GM13977 (cell line): ENCODE measurements at regions not wholly inside any gene's neighbourhood (a gene's known extent, or its start where the extent isn't known, plus 50 kb on each side); places are given as distances from the start of the nearest gene placed in this dataset.
"Not testable (repeated sequence)": the region's sequence is repeated elsewhere in the genome, so short reads cannot be mapped to it uniquely, and the experiment has no call there.

Experiments used
- DNase-seq: peaks from one replicate; pipeline ENCODE4 v3.0.0; 2012; ENCODE audit warnings: low spot score
- CTCF ChIP-seq: IDR thresholded peaks from 2 replicates; pipeline ENCODE4 v1.5.1; 2012; ENCODE audit warnings: mild to moderate bottlenecking, control low read depth; ENCODE audit not compliant: insufficient read depth; ENCODE audit errors: extremely low read depth, missing control alignments
- in situ Hi-C: fragments of 300-500 bp; cut with MboI; formaldehyde crosslinking; loops from one replicate; pipeline ENCODE4 v1.12.0; 2022; ENCODE audit warnings: low sequenced_read_pairs, low pct_unique_long_range_greater_than_20kb, mixed read lengths, inconsistent platforms; ENCODE audit not compliant: unreplicated experiment

GRCh38 chr9:78439866-78440830 lies 143.2 kb downstream of the PSAT1 start:
- in situ Hi-C loops, result no loop called here
- no peak for DNase-seq
- TF ChIP-seq CTCF, result no peak

- DNase-seq, result no peak
- in situ Hi-C loops, result no loop called here
- no peak for TF ChIP-seq CTCF
Observed at GRCh38 chr9:78441396-78441795, 144.5 kb downstream of the PSAT1 start.

- no peak for DNase-seq
- TF ChIP-seq CTCF, result no peak
- in situ Hi-C loops, result no loop called here
Observed at GRCh38 chr9:78441822-78442431, 145.0 kb downstream of the PSAT1 start.

- in situ Hi-C loops, DNase-seq: not testable (repeated sequence)
Observed at GRCh38 chr9:78442577-78442976, 145.7 kb downstream of the PSAT1 start.

GRCh38 chr9:78443946-78444345 lies 147.0 kb downstream of the PSAT1 start:
- in situ Hi-C loops, result no loop called here
- no peak for TF ChIP-seq CTCF
- DNase-seq, result no peak

- DNase-seq, result no peak
- in situ Hi-C loops, result no loop called here
- TF ChIP-seq CTCF, result no peak
Observed at GRCh38 chr9:78448960-78449673, 152.2 kb downstream of the PSAT1 start.
